GM12865 (cell line): ENCODE measurements at regions not wholly inside any gene's neighbourhood (a gene's known extent, or its start where the extent isn't known, plus 50 kb on each side); places are given as distances from the start of the nearest gene placed in this dataset.
"Not testable (repeated sequence)": the region's sequence is repeated elsewhere in the genome, so short reads cannot be mapped to it uniquely, and the experiment has no call there.

Source experiments
- DNase-seq: peaks from one replicate; pipeline ENCODE4 v3.0.0; 2010; ENCODE audit warnings: low read depth
- H3K4me3 ChIP-seq: 2 replicates; pipeline ENCODE4 v1.5.1; 2011; ENCODE audit warnings: mild to moderate bottlenecking, low read depth, low read length, control low read depth
- CTCF ChIP-seq: IDR thresholded peaks from 2 replicates; pipeline ENCODE4 v1.5.1; 2011; ENCODE audit warnings: low read length, control low read depth, low read depth, inconsistent platforms; ENCODE audit not compliant: insufficient read depth; ENCODE audit errors: missing control alignments

- DNase-seq = no peak
- H3K4me3 ChIP-seq = no peak overlapping the region
- TF ChIP-seq CTCF = no peak
Observed at GRCh38 chr5:68116868-68117411, 98.6 kb upstream of the PIK3R1 start.

- DNase-seq = no peak
- H3K4me3 ChIP-seq = no peak overlapping the region
- no peak for TF ChIP-seq CTCF
Observed at GRCh38 chr5:68116408-68116807, 99.1 kb upstream of the PIK3R1 start.

- no peak for DNase-seq
- no peak for TF ChIP-seq CTCF
- no peak overlapping the region for H3K4me3 ChIP-seq
Observed at GRCh38 chr5:68115584-68115983, 100.0 kb upstream of the PIK3R1 start.

- no peak for DNase-seq
- TF ChIP-seq CTCF = no peak
- H3K4me3 ChIP-seq = no peak overlapping the region
Observed at GRCh38 chr5:68114378-68115040, 101.0 kb upstream of the PIK3R1 start.

GRCh38 chr5:68112658-68113057 lies 102.9 kb upstream of the PIK3R1 start:
- TF ChIP-seq CTCF = no peak

GRCh38 chr5:68110894-68111293 lies 104.7 kb upstream of the PIK3R1 start:
- no peak for TF ChIP-seq CTCF
- DNase-seq = no peak
- H3K4me3 ChIP-seq = no peak overlapping the region

More at GRCh38 chr5:68112658-68113057, 102.9 kb upstream of the PIK3R1 start:
- H3K4me3 ChIP-seq = no peak overlapping the region
- no peak for DNase-seq

GRCh38 chr5:68110264-68110663 lies 105.3 kb upstream of the PIK3R1 start:
- DNase-seq = no peak
- no peak overlapping the region for H3K4me3 ChIP-seq
- TF ChIP-seq CTCF = no peak

- H3K4me3 ChIP-seq, DNase-seq: not testable (repeated sequence)
Observed at GRCh38 chr5:68104217-68104616, 111.3 kb upstream of the PIK3R1 start.

- H3K4me3 ChIP-seq, DNase-seq: not testable (repeated sequence)
Observed at GRCh38 chr5:68103297-68103696, 112.3 kb upstream of the PIK3R1 start.
